ENCODE measurements at regions not wholly inside any gene's neighbourhood (a gene's known extent, or its start where the extent isn't known, plus 50 kb on each side); places are given as distances from the start of the nearest gene placed in this dataset.

- TF ChIP-seq CTCF (IDR thresholded peaks at IDR 0.05) (no peak), EZH2 (IDR thresholded peaks at IDR 0.05) (no peak)
Measured at GRCh38 chr2:240260664-240261063, 120.2 kb upstream of the OTOS start.
